Neural cell (in vitro differentiated cells): ENCODE measurements at regions not wholly inside any gene's neighbourhood (a gene's known extent, or its start where the extent isn't known, plus 50 kb on each side); places are given as distances from the start of the nearest gene placed in this dataset.
"Not testable (repeated sequence)": the region's sequence is repeated elsewhere in the genome, so short reads cannot be mapped to it uniquely, and the experiment has no call there.

Source experiments
- H2AFZ ChIP-seq: fragments of 200-600, 300-800 bp; sonication (generic), shearing (Covaris generic); 2 replicates; pipeline ENCODE4 v1.6.0; 2014; ENCODE audit warnings: low read depth, mild to moderate bottlenecking, antibody characterized with exemption, low read length, moderate library complexity
- H3F3A ChIP-seq: fragments of 200-600 bp; shearing (Covaris generic); 2 replicates; pipeline ENCODE4 v1.6.1; 2016; ENCODE audit warnings: mild to moderate bottlenecking, moderate library complexity, mixed read lengths, antibody characterized with exemption, low read length; ENCODE audit not compliant: insufficient read depth, poor library complexity, severe bottlenecking
- H3K27ac ChIP-seq: fragments of 200-600, 300-800 bp; sonication (generic), shearing (Covaris generic); 2 replicates; pipeline ENCODE4 v1.5.1; 2014; ENCODE audit warnings: mild to moderate bottlenecking, low read length, moderate library complexity
- H3K27me3 ChIP-seq: fragments of 300-800, 200-600 bp; sonication (generic), shearing (Covaris generic); 2 replicates; pipeline ENCODE4 v1.6.0; 2014; ENCODE audit warnings: mild to moderate bottlenecking, low read depth, low read length, moderate library complexity; ENCODE audit not compliant: insufficient read depth
- H3K36me3 ChIP-seq: fragments of 300-800, 200-600 bp; sonication (generic), shearing (Covaris generic); 2 replicates; pipeline ENCODE4 v1.5.1; 2014; ENCODE audit warnings: mild to moderate bottlenecking, antibody characterized with exemption, low read length, moderate library complexity; ENCODE audit not compliant: insufficient read depth
- H3K4me2 ChIP-seq: fragments of 300-800, 200-600 bp; sonication (generic), shearing (Covaris generic); 2 replicates; pipeline ENCODE4 v1.6.0; 2014; ENCODE audit warnings: mild to moderate bottlenecking, low read length
- H3K4me3 ChIP-seq: fragments of 300-800, 200-600 bp; sonication (generic), shearing (Covaris generic); 2 replicates; pipeline ENCODE4 v1.5.1; 2014; ENCODE audit warnings: mild to moderate bottlenecking, low read length, moderate library complexity
- H3K79me2 ChIP-seq: fragments of 200-600 bp; shearing (Covaris generic); replicated peaks from 2 replicates; pipeline ENCODE4 v1.6.0; 2014; ENCODE audit warnings: mild to moderate bottlenecking, low read length, moderate library complexity; ENCODE audit not compliant: insufficient read depth
- H3K9ac ChIP-seq: fragments of 300-800, 200-600 bp; sonication (generic), shearing (Covaris generic); 2 replicates; pipeline ENCODE4 v1.6.1; 2016; ENCODE audit warnings: mild to moderate bottlenecking, low read length, mixed read lengths
- H3K9me2 ChIP-seq: fragments of 200-600 bp; shearing (Covaris generic); 2 replicates; pipeline ENCODE4 v1.6.1; 2016; ENCODE audit warnings: mild to moderate bottlenecking, low read length, mixed read lengths; ENCODE audit not compliant: insufficient read depth
- H3K9me3 ChIP-seq: fragments of 200-600, 300-800 bp; sonication (generic), shearing (Covaris generic); 2 replicates; pipeline ENCODE4 v1.6.1; 2016; ENCODE audit warnings: mild to moderate bottlenecking, mixed run types, low read length, moderate library complexity, mixed read lengths
- H4K20me1 ChIP-seq: fragments of 200-600 bp; shearing (Covaris generic); 2 replicates; pipeline ENCODE4 v1.6.1; 2016; ENCODE audit warnings: mild to moderate bottlenecking, mixed run types; ENCODE audit not compliant: insufficient read depth
- CTCF ChIP-seq: fragments of 450-650 bp; IDR thresholded peaks from 2 replicates; pipeline ENCODE4 v1.5.1; 2014; ENCODE audit warnings: antibody characterized with exemption, mild to moderate bottlenecking, moderate library complexity; ENCODE audit not compliant: poor library complexity, severe bottlenecking
- EP300 ChIP-seq: fragments of 450-650 bp; conservative IDR thresholded peaks from 2 replicates; pipeline ENCODE4 v1.6.1; 2014; ENCODE audit warnings: antibody characterized with exemption, mild to moderate bottlenecking, moderate library complexity; ENCODE audit not compliant: poor library complexity, severe bottlenecking
- EZH2 ChIP-seq: fragments of 200-600, 300-800 bp; shearing (Covaris generic), sonication (generic); IDR thresholded peaks from 2 replicates; pipeline ENCODE4 v1.6.1; 2014; ENCODE audit warnings: antibody characterized with exemption, low read length, borderline replicate concordance, mild to moderate bottlenecking; ENCODE audit not compliant: insufficient read depth, poor library complexity, severe bottlenecking
- MXI1 ChIP-seq: fragments of 450-650 bp; conservative IDR thresholded peaks from 2 replicates; pipeline ENCODE4 v1.6.1; 2014; ENCODE audit warnings: antibody characterized with exemption, mild to moderate bottlenecking; ENCODE audit not compliant: poor library complexity, severe bottlenecking
- POLR2AphosphoS5 ChIP-seq: IDR thresholded peaks from 2 replicates; pipeline ENCODE4 v1.6.1; 2012
- RAD21 ChIP-seq: fragments of 450-650 bp; conservative IDR thresholded peaks from 2 replicates; pipeline ENCODE4 v1.6.1; 2014; ENCODE audit warnings: antibody characterized with exemption, mild to moderate bottlenecking, moderate library complexity
- REST ChIP-seq: IDR thresholded peaks from 2 replicates; pipeline ENCODE4 v1.6.1; 2012; ENCODE audit warnings: borderline replicate concordance
- SMC3 ChIP-seq: fragments of 450-650 bp; conservative IDR thresholded peaks from 2 replicates; pipeline ENCODE4 v1.6.1; 2014; ENCODE audit warnings: antibody characterized with exemption, mild to moderate bottlenecking, moderate library complexity; ENCODE audit not compliant: poor library complexity
- TAF1 ChIP-seq: IDR thresholded peaks from 2 replicates; pipeline ENCODE4 v1.6.1; 2012; ENCODE audit warnings: low read depth

GRCh38 chr5:174793684-174794328, 69.4 kb downstream of the MSX2 start:
- Histone ChIP-seq H3K9ac (no peak overlapping the region), H3K4me3 (no peak overlapping the region), H3K27ac (no peak overlapping the region), H3K9me2 (no peaks in the 10 kb centered on the region), H2AFZ (no peak overlapping the region), H3K4me2 (no peak overlapping the region), H3K9me3 (no peaks in the 10 kb centered on the region), H3K27me3 (no peaks in the 10 kb centered on the region), H4K20me1 (no peaks in the 10 kb centered on the region), H3K79me2 (no peaks in the 10 kb centered on the region), H3F3A (no peaks in the 10 kb centered on the region), H3K36me3 (no peaks in the 10 kb centered on the region)
- TF ChIP-seq RAD21 (peak; percentile 82), EP300 (no peak), POLR2AphosphoS5 (no peak), EZH2 (no peak), CTCF (peak; percentile 84), SMC3 (peak; percentile 85), REST (no peak), MXI1 (no peak), TAF1 (no peak)

- H3K4me2 ChIP-seq, result no peak overlapping the region
- H3K9me3 ChIP-seq, result no peaks in the 10 kb centered on the region
- H2AFZ ChIP-seq, result no peak overlapping the region
- H3K9me2 ChIP-seq, result no peaks in the 10 kb centered on the region
- no peaks in the 10 kb centered on the region for H3K36me3 ChIP-seq
- no peaks in the 10 kb centered on the region for H3F3A ChIP-seq
- no peaks in the 10 kb centered on the region for H4K20me1 ChIP-seq
- H3K27ac ChIP-seq, result no peak overlapping the region
- no peaks in the 10 kb centered on the region for H3K79me2 ChIP-seq
- H3K9ac ChIP-seq, result no peak overlapping the region
- H3K4me3 ChIP-seq, result no peak overlapping the region
- TF ChIP-seq EZH2 (no peak), POLR2AphosphoS5 (no peak), CTCF (no peak), MXI1 (no peak), REST (no peak), EP300 (no peak), RAD21 (no peak), SMC3 (no peak), TAF1 (no peak)
- no peaks in the 10 kb centered on the region for H3K27me3 ChIP-seq
Observed at GRCh38 chr5:174793076-174793475, 68.7 kb downstream of the MSX2 start.

- not testable (repeated sequence) for H4K20me1 ChIP-seq, H3K4me3 ChIP-seq, H3K79me2 ChIP-seq, H3K27ac ChIP-seq, H3K9me3 ChIP-seq, H3K27me3 ChIP-seq, H3K36me3 ChIP-seq, H3K9ac ChIP-seq, H3K9me2 ChIP-seq, H3K4me2 ChIP-seq, H2AFZ ChIP-seq, H3F3A ChIP-seq
Observed at GRCh38 chr5:174792265-174792664, 67.9 kb downstream of the MSX2 start.
